ENCODE measurements at regions not wholly inside any gene's neighbourhood (a gene's known extent, or its start where the extent isn't known, plus 50 kb on each side); places are given as distances from the start of the nearest gene placed in this dataset.
"Not testable (repeated sequence)": the region's sequence is repeated elsewhere in the genome, so short reads cannot be mapped to it uniquely, and the experiment has no call there.

- DNase-seq, result not testable (repeated sequence)
Observed at GRCh38 chr5:177857642-177858200, 75.0 kb upstream of the FAM153A start.

GRCh38 chr5:177856474-177856873 is 73.8 kb upstream of the FAM153A start:
- DNase-seq, result not testable (repeated sequence)

- DNase-seq, result not testable (repeated sequence)
Observed at GRCh38 chr5:177847914-177848313, 65.2 kb upstream of the FAM153A start.

GRCh38 chr5:177846598-177846997 is 63.9 kb upstream of the FAM153A start:
- not testable (repeated sequence) for DNase-seq

GRCh38 chr5:177845906-177846305 is 63.2 kb upstream of the FAM153A start:
- not testable (repeated sequence) for DNase-seq

- DNase-seq, result not testable (repeated sequence)
Observed at GRCh38 chr5:177836191-177836590, 53.5 kb upstream of the FAM153A start.

All from NCI-H526 (cell line).